Peyer's patch (tissue), 4 donors: ENCODE measurements at regions not wholly inside any gene's neighbourhood (a gene's known extent, or its start where the extent isn't known, plus 50 kb on each side); places are given as distances from the start of the nearest gene placed in this dataset.

ENCODE experiments used
- DNase-seq, 3 donors: peaks; one replicate each; pipeline ENCODE4 v3.0.0-alpha.2; 2017 to 2019
- H3K27ac ChIP-seq, 4 donors: fragments of 200-600 bp; sonication (generic); one replicate each; pipeline ENCODE4 v1.5.1; 2016 to 2019
- H3K27me3 ChIP-seq, 2 donors: fragments of 200-600 bp; sonication (generic); one replicate each; pipeline ENCODE4 v1.5.1; 2019
- H3K36me3 ChIP-seq, 3 donors: fragments of 200-600 bp; sonication (generic); one replicate each; pipeline ENCODE4 v1.5.1; 2016 to 2019
- H3K4me1 ChIP-seq, 4 donors: fragments of 200-600 bp; sonication (generic); one replicate each; pipeline ENCODE4 v1.5.1; 2016 to 2019
- H3K4me3 ChIP-seq, 4 donors: fragments of 200-600 bp; sonication (generic); 1 replicate in 3 of 4; 2 replicates in 1 of 4; pipeline ENCODE4 v1.5.1; 2016 to 2019; ENCODE audit warnings: mild to moderate bottlenecking in 1 of 4
- H3K9me3 ChIP-seq, 4 donors: fragments of 200-600 bp; sonication (generic); one replicate each; pipeline ENCODE4 v1.5.1; 2016 to 2019; ENCODE audit warnings: mild to moderate bottlenecking in 1 of 4
- CTCF ChIP-seq, 6 experiments: fragments of 450-650 bp in 4 of 6; fragments of 200-600 bp in 2 of 6; sonication (generic) in 1 of 6; IDR thresholded peaks; one replicate each; pipeline ENCODE4 v1.5.1; 2017 to 2019; ENCODE audit warnings: antibody characterized with exemption in 6 of 6, mild to moderate bottlenecking in 3 of 6, moderate library complexity in 1 of 6
- POLR2A ChIP-seq, 2 donors: fragments of 450-650 bp; IDR thresholded peaks; one replicate each; pipeline ENCODE4 v1.5.1; 2017; ENCODE audit warnings: antibody characterized with exemption in 2 of 2, mild to moderate bottlenecking in 2 of 2, moderate library complexity in 2 of 2

DNA sequence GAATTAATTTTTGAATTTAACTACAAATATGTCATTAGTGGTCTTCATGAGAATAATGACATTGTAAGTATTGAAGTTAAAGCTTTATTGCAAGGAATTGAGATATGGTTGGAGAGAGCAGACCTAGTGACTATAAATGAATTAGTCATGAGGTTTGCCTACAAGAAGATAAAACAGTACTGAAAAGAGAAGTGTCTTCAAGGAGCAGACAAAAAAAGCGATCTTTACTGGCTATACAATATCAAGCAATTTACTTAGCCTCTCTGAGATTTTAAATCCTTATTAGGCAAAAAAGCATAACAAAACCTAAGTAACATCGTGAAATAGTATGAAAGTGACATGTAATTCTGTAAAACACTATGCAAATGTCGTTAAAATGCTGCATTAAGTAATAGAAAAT is 435.1 kb upstream of the PCDH20 start:
- Histone ChIP-seq H3K9me3 (no peaks in the 10 kb centered on the region), H3K4me1 (no peaks in the 10 kb centered on the region), H3K27ac (no peak overlapping the region), H3K27me3 (no peaks in the 10 kb centered on the region), H3K4me3 (no peak overlapping the region), H3K36me3 (no peaks in the 10 kb centered on the region)
- DNase-seq = no peak
- no peak for TF ChIP-seq POLR2A (IDR thresholded peaks at IDR 0.05)
- TF ChIP-seq CTCF (IDR thresholded peaks at IDR 0.05) = no peak

GRCh38 chr13:61838568-61838967 is 422.9 kb upstream of the PCDH20 start:
- Histone ChIP-seq H3K4me3 (no peak overlapping the region), H3K9me3 (no peaks in the 10 kb centered on the region), H3K36me3 (no peaks in the 10 kb centered on the region), H3K27ac (no peak overlapping the region), H3K4me1 (no peaks in the 10 kb centered on the region), H3K27me3 (no peaks in the 10 kb centered on the region)
- no peak for TF ChIP-seq POLR2A (IDR thresholded peaks at IDR 0.05)
- no peak for TF ChIP-seq CTCF (IDR thresholded peaks at IDR 0.05)
- no peak for DNase-seq

- H3K4me3 ChIP-seq = no peak overlapping the region
- TF ChIP-seq CTCF (IDR thresholded peaks at IDR 0.05) = no peak
- no peak for TF ChIP-seq POLR2A (IDR thresholded peaks at IDR 0.05)
- no peak overlapping the region for H3K27ac ChIP-seq
- no peaks in the 10 kb centered on the region for H3K4me1 ChIP-seq
- H3K9me3 ChIP-seq = no peaks in the 10 kb centered on the region
- no peak for DNase-seq
- H3K27me3 ChIP-seq = no peaks in the 10 kb centered on the region
- no peaks in the 10 kb centered on the region for H3K36me3 ChIP-seq
Measured at GRCh38 chr13:61833228-61833627, 417.6 kb upstream of the PCDH20 start.

DNA sequence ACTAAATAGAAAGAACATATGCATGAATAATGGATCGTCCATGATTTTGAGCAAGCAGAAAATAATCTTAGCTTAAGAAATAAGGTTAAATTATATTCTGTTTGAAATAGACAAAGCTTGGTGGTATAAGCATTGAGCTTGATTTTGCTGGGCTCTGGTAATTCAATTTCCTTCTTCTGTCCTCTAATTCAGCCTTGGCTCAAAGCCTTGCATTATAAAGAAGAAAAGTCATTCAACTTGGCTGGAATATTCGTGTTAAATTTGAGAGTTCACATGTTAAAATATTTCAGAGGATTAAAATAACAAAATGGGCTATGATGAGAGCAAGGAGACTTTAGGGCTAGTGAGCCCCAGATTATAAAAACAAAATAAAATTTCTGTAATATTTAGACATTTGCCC is 415.4 kb upstream of the PCDH20 start:
- no peak for TF ChIP-seq CTCF (IDR thresholded peaks at IDR 0.05)
- no peak for TF ChIP-seq POLR2A (IDR thresholded peaks at IDR 0.05)

DNA sequence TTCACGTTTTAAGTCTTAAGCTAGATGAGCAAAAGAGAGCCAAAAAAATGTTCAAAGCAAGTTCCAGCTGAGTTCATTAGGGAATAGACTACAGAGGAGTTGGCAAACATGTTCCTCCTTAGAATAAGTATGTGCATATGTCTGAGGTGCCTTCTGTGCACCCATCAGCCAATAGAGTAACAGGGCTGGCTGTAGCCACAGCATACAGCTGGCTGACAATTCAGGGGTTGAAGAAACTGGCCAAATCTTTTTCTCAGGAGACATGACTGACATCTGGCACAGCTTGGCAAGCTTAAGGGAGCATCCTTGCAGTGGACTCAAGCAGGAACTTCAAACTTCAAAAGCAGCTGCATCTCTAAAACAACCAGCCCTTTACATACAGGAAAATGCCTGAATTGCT is 414.8 kb upstream of the PCDH20 start:
- Histone ChIP-seq H3K27me3 (no peaks in the 10 kb centered on the region), H3K36me3 (no peaks in the 10 kb centered on the region), H3K4me1 (no peaks in the 10 kb centered on the region), H3K9me3 (no peaks in the 10 kb centered on the region), H3K4me3 (no peak overlapping the region), H3K27ac (no peak overlapping the region)
- DNase-seq = no peak
- TF ChIP-seq CTCF (IDR thresholded peaks at IDR 0.05) = no peak
- TF ChIP-seq POLR2A (IDR thresholded peaks at IDR 0.05) = no peak

More for the DNA sequence above, 415.4 kb upstream of the PCDH20 start:
- Histone ChIP-seq H3K36me3 (no peaks in the 10 kb centered on the region), H3K27me3 (no peaks in the 10 kb centered on the region), H3K4me3 (no peak overlapping the region), H3K4me1 (no peaks in the 10 kb centered on the region), H3K9me3 (no peaks in the 10 kb centered on the region), H3K27ac (no peak overlapping the region)
- DNase-seq = no peak

- Histone ChIP-seq H3K4me3 (no peak overlapping the region), H3K27me3 (no peaks in the 10 kb centered on the region), H3K27ac (no peak overlapping the region), H3K4me1 (no peaks in the 10 kb centered on the region), H3K36me3 (no peaks in the 10 kb centered on the region), H3K9me3 (no peaks in the 10 kb centered on the region)
- TF ChIP-seq POLR2A (IDR thresholded peaks at IDR 0.05) (no peak), CTCF (IDR thresholded peaks at IDR 0.05) (no peak)
- no peak for DNase-seq
Measured at GRCh38 chr13:61824168-61824567, 408.5 kb upstream of the PCDH20 start.
